Ishikawa (cell line): ENCODE measurements at regions not wholly inside any gene's neighbourhood (a gene's known extent, or its start where the extent isn't known, plus 50 kb on each side); places are given as distances from the start of the nearest gene placed in this dataset.
A peak's percentile ranks its signal among the peaks of the same experiment; 100 is the strongest.

Experiments used
- CEBPB ChIP-seq: IDR thresholded peaks from 2 replicates; pipeline ENCODE4 v1.6.1; 2012
- CREB1 ChIP-seq: IDR thresholded peaks from 2 replicates; pipeline ENCODE4 v1.6.1; 2012; ENCODE audit warnings: low read depth
- EGR1 ChIP-seq: IDR thresholded peaks from 2 replicates; pipeline ENCODE4 v1.6.1; 2012
- EP300 ChIP-seq: IDR thresholded peaks from 2 replicates; pipeline ENCODE4 v1.6.1; 2012; ENCODE audit warnings: borderline replicate concordance
- FOXM1 ChIP-seq: IDR thresholded peaks from 2 replicates; pipeline ENCODE4 v1.6.1; 2012; ENCODE audit warnings: low read depth, borderline replicate concordance
- NFIC ChIP-seq: IDR thresholded peaks from 2 replicates; pipeline ENCODE4 v1.6.1; 2012
- RAD21 ChIP-seq: IDR thresholded peaks from 2 replicates; pipeline ENCODE4 v1.6.1; 2012; ENCODE audit warnings: low read depth
- TAF1 ChIP-seq: IDR thresholded peaks from 2 replicates; pipeline ENCODE4 v1.6.1; 2012; ENCODE audit warnings: low read depth, mild to moderate bottlenecking
- TCF12 ChIP-seq: IDR thresholded peaks from 2 replicates; pipeline ENCODE4 v1.6.1; 2012; ENCODE audit warnings: low read depth
- TEAD4 ChIP-seq: IDR thresholded peaks from 2 replicates; pipeline ENCODE4 v1.6.1; 2012
- YY1 ChIP-seq: IDR thresholded peaks from 2 replicates; pipeline ENCODE4 v1.6.1; 2012; ENCODE audit warnings: low read depth
- ZBTB7A ChIP-seq: IDR thresholded peaks from 2 replicates; pipeline ENCODE4 v1.6.1; 2012; ENCODE audit warnings: low read depth
- TF ChIP-seq, protein P1 (sequence below): IDR thresholded peaks from 2 replicates; pipeline ENCODE4 v1.6.1; 2012; ENCODE audit warnings: low read depth, mild to moderate bottlenecking
- TF ChIP-seq, protein P2 (sequence below): IDR thresholded peaks from 2 replicates; pipeline ENCODE4 v1.6.1; 2012
- TF ChIP-seq, protein P3 (sequence below): IDR thresholded peaks from 2 replicates; pipeline ENCODE4 v1.6.1; 2012

DNA sequence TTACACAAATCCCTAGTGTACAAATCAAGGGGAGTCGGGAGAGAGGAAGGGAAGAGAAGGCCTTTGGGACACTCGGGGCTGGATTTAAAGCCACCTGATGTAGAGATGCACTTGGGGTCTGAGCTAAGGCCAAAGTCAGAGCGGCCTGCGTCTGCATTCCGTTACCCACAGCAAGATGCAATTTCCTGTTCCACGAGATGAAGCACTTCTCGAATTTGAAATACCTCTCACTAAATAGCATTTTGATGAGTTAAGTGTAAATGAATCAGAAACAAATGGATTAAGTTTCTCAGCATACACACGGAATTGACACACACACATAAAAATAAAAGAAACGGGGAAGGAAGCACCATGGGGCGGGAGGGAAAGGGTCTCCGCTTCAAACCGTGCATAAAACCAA lies 386.0 kb downstream of the SOX9 start:
- no peak for TF ChIP-seq CREB1

DNA sequence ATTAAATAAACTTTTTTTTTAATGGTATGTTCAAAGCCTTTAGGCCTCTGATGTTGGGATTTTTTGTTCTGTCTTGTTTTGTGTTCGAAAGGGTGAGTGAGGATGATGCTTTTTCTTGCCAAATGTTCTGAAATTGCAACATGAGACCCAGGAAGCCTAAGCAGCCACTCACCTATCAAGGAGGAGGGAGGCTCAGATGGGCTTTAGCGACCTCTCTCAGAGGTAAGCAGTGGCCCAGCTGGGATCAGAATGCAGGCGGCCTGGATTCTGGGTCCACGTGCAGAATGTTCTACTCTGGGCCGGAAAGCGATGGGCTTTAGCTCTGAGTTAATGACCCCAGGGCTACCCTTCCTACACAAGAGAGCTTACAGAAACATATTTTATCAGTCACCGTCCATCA lies 386.6 kb downstream of the SOX9 start:
- no peak for TF ChIP-seq NFIC
- TF ChIP-seq, protein P1, sequence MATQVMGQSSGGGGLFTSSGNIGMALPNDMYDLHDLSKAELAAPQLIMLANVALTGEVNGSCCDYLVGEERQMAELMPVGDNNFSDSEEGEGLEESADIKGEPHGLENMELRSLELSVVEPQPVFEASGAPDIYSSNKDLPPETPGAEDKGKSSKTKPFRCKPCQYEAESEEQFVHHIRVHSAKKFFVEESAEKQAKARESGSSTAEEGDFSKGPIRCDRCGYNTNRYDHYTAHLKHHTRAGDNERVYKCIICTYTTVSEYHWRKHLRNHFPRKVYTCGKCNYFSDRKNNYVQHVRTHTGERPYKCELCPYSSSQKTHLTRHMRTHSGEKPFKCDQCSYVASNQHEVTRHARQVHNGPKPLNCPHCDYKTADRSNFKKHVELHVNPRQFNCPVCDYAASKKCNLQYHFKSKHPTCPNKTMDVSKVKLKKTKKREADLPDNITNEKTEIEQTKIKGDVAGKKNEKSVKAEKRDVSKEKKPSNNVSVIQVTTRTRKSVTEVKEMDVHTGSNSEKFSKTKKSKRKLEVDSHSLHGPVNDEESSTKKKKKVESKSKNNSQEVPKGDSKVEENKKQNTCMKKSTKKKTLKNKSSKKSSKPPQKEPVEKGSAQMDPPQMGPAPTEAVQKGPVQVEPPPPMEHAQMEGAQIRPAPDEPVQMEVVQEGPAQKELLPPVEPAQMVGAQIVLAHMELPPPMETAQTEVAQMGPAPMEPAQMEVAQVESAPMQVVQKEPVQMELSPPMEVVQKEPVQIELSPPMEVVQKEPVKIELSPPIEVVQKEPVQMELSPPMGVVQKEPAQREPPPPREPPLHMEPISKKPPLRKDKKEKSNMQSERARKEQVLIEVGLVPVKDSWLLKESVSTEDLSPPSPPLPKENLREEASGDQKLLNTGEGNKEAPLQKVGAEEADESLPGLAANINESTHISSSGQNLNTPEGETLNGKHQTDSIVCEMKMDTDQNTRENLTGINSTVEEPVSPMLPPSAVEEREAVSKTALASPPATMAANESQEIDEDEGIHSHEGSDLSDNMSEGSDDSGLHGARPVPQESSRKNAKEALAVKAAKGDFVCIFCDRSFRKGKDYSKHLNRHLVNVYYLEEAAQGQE, result no peak
- no peak for TF ChIP-seq TEAD4
- TF ChIP-seq YY1, result no peak
- no peak for TF ChIP-seq EP300
- TF ChIP-seq ZBTB7A, result no peak
- TF ChIP-seq, protein P2, sequence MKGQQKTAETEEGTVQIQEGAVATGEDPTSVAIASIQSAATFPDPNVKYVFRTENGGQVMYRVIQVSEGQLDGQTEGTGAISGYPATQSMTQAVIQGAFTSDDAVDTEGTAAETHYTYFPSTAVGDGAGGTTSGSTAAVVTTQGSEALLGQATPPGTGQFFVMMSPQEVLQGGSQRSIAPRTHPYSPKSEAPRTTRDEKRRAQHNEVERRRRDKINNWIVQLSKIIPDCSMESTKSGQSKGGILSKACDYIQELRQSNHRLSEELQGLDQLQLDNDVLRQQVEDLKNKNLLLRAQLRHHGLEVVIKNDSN, result no peak
- TF ChIP-seq FOXM1, result no peak
- TF ChIP-seq, protein P3, sequence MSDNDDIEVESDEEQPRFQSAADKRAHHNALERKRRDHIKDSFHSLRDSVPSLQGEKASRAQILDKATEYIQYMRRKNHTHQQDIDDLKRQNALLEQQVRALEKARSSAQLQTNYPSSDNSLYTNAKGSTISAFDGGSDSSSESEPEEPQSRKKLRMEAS, result no peak
- TF ChIP-seq TAF1, result no peak
- TF ChIP-seq TCF12, result no peak
- TF ChIP-seq CREB1, result no peak
- TF ChIP-seq RAD21, result no peak
- TF ChIP-seq EGR1, result no peak
- TF ChIP-seq CEBPB, result no peak

DNA sequence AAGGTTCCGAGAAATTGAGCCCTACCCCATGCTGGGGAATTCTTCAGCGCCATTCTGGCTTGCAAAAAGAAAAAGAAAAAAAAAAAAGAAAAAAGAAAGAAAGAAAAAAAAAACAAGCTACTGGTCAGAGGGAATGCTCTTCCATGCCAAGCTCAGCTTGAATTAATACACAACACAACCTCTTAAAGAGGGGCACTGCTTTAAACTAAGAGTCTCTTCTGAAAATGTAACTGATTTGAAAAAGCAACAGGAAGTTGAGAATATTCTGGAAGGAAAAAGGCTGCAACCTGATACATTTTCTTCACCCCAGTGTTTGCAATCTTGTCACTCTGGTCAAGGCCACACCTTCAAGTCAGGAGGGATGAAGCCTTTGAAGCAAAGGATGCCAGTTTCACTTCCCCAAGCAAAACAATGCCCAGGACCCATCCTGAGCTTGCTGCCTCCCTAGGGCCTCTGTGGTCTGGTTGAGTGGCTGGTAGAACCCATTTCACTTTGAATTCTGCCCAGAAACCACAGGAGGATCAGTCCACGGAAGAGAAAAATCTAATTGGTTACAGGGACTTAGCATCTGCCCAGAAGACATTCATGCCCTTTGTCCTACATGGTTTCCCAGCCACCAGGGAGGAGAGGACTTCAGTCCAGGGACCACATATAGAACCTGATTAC lies 389.7 kb downstream of the SOX9 start:
- TF ChIP-seq CEBPB (peak; percentile 62), FOXM1 (peak; percentile 80), TEAD4 (peak; percentile 59; the same call in 1 of the 2 replicates), YY1 (0 out of 2 replicates have a peak, but pooled peaks have one; percentile 37), CREB1 (no peak), RAD21 (no peak), EP300 (peak; percentile 58), TCF12 (peak; percentile 71), TAF1 (no peak), NFIC (peak; percentile 85), ZBTB7A (no peak)
- TF ChIP-seq, protein P2, result no peak
- TF ChIP-seq, protein P3, result peak; percentile 70
- TF ChIP-seq, protein P1, result no peak

DNA sequence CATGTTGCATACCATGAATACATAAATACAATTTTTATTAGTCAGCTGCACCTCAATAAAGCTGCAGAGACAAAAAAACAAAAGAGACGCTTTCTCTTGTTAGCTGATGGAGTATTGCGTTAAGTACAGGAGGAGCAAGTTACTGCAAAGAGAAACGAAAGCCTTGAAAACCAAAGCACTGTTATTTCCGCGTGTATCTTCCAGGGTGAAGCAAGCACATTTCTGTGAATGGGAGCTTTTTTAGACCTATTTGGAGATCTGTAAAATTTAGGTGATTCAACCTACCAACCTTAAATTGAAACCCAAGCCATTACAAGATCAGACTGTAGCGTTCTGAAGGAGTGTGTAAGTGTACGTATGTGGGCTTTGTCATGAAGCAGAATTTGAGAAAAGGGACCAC lies 390.4 kb downstream of the SOX9 start:
- TF ChIP-seq CREB1, result no peak
- no peak for TF ChIP-seq RAD21
- no peak for TF ChIP-seq YY1
- TF ChIP-seq TAF1, result no peak
- TF ChIP-seq, protein P2, result no peak
- TF ChIP-seq, protein P1, result no peak
